Suppressor macrophage (primary cell): ENCODE measurements at regions not wholly inside any gene's neighbourhood (a gene's known extent, or its start where the extent isn't known, plus 50 kb on each side); places are given as distances from the start of the nearest gene placed in this dataset.
"Not testable (repeated sequence)": the region's sequence is repeated elsewhere in the genome, so short reads cannot be mapped to it uniquely, and the experiment has no call there.

Source experiments
- DNase-seq, 4 experiments: peaks; one replicate each; pipeline ENCODE4 v3.0.0-alpha.2; 2020 to 2022

DNA sequence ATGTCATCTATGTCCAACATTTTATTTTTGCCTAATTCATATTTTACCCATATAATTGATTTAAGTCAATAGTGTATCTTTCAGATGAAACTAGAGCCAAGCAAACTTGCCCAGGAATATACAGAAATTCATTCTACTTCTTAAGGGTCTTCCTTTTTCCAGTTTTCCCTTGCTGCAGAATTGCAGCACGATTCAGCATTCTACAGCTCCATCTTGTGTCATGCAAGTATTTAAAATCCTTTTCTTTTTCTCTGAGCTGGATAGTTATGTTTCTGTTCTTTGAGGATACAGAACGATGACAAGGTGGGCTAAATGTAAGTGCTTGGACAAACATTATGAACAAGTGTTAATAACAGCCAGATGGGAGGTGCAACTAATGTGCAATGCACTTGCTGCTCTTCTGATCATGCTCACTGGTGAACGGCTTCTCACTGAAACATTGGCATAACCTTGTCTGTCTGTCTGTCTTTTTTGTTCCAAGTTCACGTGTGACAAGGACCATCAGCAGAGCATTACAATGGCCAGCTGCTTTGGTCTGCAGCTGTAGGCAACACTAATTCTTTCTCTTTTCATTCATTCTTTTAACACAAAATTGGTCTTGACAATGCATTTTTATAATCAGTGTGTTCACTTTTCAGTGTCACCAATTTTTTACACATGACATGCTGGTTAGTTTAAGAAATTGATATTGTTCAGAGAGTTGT is 1821.7 kb downstream of the ARAP2 start:
- no peak for DNase-seq

DNA sequence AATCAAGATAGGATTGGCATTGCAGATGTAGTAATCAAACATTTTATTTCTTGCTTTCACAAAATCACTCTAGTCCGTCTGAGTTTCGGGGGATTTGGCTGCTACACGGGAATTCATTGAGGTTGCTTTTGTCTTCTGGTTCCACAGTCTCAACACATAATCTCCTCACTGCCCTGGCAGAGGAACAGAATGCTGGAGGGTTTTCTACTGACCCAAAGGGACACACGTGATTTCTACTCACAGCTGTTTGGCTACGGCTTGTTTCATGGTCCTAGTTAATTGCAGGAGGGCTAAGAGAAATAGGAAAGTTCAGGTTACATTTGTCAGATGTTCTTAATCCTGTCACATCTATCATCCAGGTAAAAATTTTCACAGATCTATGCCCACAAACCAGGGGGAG is 1811.6 kb downstream of the ARAP2 start:
- no peak for DNase-seq

DNA sequence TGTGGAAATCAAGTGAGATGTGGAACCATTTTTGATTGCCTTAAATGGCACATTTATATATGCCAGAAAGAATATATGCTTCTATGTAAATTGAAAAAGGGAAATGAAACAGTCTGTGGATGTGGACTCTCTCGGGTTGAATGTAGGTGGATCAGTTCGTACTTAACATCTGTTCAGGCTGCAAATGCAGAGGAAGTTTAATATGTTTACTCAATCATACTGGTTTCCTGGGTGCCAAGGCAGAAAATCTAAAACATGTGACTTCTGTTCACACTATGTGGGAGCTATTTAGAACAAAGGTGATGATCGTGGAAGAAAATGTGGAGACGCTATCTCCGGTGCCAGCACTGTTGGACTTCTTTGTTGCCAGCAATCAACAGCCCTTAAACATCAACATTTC is 1809.9 kb downstream of the ARAP2 start:
- DNase-seq = peak; percentile 0 to 48 (median 32)

- no peak for DNase-seq
Observed at GRCh38 chr4:34464196-34464595, 1780.1 kb downstream of the ARAP2 start.

- no peak for DNase-seq
Observed at GRCh38 chr4:34466411-34466810, 1777.9 kb downstream of the ARAP2 start.

DNA sequence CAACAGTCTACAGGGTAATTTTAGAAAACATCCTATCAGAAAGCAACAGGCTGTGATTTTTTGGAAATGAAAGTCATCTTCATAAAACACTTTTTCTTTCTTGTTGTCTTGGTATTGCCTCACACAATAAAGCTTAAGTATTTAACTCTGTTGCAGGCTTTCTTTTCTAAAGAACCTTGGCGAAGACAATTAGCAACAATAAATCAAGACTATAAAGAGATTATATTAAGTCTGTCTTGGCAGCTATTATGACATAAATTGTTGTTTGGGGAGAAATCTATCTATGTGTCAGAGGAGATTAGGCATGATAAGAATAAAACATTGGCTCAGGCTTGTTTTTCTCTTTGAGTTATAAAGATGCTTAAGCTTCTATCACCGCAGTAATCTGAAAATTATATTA is 1774.8 kb downstream of the ARAP2 start:
- DNase-seq = no peak

- DNase-seq = no peak
Observed at GRCh38 chr4:34485252-34485651, 1759.1 kb downstream of the ARAP2 start.

DNA sequence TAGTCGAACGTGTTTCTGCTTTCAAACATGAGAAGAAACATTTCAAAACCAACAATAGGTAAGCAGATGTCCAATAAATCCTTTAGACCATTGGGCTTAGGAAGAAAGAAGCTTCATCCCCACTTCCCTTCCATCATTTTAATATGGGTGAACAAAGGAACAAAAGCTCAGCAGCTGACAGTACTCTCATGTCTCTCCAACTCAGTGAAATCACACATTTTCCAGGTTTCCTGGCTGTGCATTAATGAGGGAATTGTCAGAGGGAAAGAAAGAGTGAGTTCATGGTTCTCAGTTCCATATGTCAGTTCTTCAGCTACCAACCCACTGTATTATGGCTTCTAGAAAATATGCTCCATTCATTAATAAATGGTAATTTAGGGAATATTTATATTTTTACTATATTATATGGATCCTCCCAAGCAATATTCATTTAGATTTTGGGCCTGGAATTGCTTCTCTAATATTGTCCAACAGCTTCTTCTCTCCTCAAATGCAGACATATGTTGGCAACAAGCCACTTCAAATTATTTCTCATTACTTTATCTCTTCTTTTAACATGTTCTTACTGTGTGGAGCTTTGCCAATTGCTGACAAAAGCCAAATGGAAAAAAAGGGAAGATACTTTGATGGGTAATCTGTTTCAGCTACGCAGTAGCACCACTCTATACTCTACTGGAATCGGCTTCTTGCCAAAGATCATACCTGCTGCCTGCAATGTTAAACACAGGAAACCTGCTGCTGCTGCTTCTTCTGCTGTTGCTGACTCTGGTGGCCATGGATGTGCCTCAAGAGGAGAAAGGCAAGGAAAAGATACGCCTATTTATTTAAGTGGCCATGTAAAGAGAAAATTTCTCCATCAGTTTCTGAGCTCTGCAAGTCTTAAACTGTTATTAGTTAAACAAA is 1757.6 kb downstream of the ARAP2 start:
- DNase-seq = no peak

- peak in 3 of 4 experiments; percentile 0 to 6 (median 6) for DNase-seq
Observed at GRCh38 chr4:34492414-34492813, 1751.9 kb downstream of the ARAP2 start.

- no peak for DNase-seq
Observed at GRCh38 chr4:34502086-34502485, 1742.2 kb downstream of the ARAP2 start.

- not testable (repeated sequence) for DNase-seq
Observed at GRCh38 chr4:34504731-34505130, 1739.6 kb downstream of the ARAP2 start.

DNA sequence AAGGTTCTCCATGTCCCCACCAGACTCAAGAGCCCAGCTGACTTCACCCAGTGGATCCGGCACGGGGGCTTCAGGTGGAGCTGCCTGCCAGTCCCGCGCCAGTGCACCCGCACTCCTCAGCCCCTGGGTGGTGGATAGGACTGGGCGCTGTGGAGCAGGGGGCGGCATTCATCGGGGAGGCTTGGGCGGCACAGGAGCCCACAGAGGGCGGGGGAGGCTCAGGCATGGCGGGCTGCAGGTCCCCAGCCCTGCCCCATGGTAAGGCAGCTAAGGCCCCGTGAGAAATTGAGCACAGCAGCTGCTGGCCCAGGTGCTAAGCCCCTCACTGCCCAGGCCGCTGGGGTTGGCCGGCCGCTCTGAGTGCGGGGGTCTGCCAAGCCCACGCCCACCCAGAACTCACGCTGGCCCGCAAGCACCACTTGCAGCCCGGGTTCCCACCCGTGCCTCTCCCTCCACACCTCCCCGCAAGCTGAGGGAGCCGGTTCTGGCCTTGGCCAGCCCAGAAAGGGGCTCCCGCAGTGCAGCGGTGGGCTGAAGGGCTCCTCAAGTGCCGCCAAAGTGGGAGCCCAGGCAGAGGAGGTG is 1737.7 kb downstream of the ARAP2 start:
- not testable (repeated sequence) for DNase-seq

DNA sequence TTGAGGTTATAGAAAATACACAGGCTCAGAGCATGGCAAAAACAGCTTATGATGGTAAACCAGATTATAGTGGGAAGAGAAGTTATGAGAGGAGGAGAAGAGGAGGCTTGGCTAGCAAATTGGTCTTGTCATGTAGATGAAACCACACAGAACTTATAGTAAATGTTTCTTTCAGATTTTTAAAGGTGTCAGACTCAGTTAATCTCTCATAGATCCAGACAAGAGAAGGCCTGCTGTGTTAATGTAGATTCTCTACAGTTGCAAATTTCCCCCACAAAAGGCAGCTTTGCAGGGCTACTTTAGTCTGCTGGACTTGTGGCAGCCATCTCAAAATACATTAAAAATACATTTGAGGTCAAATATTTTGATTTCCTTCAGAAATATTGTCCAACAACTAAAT is 1731.7 kb downstream of the ARAP2 start:
- no peak for DNase-seq

GRCh38 chr4:34516524-34516923 is 1727.8 kb downstream of the ARAP2 start:
- DNase-seq = no peak

DNA sequence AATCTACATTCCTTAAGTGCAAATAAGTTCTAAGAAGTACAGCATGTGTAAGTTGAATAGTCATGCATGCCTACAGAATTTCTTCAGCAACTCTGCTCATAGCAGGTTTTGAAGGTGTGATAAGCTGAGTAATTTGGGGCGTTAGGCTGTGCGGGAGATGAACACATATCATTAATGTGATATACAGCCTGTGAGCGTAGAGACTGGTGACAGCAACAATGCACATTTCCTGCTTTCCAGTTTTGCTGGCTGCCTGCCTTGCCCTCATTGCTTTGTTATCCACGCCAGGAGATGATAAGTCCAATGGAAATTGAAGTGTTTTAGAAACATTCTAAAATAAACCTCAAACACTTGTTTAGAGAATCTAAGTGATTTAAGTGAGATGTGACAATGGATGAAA is 1709.4 kb downstream of the ARAP2 start:
- no peak for DNase-seq

DNA sequence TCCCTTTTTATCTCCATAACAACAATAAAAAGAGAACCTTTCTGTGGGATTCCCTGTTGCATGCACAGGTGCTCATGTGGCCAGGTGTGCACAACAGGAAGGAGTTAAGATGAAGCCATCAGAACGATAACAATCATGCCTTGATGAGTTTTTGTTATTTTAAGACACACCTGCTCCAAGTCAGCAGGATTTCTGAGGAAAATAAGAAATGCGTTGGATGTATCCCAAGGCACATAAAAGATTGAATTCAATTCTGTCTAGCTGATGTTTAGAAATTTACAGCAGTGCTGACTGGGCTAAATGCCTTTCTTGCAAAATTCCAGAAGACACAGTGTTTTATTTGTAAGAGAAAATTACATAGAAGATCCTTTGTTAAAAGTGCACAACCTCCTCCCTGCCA is 1678.2 kb downstream of the ARAP2 start:
- DNase-seq = no peak

DNA sequence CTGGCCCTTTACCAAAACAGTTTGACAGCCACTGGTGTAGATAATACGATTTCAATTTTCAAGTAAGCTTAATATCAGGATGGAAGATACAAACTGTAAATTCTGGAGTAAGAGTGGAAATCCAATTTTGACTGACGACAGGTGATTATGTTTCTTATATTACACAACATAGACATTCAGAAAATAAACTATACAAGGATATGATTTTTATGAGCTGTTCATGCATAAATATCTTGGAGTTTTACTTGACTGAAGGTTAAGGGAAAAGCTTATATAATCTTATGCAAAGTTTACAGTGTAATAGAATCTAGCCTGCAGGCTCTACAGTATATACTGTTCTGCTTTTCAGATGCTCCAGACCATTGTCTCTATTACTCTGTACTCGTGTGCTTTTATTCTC is 1672.3 kb downstream of the ARAP2 start:
- no peak for DNase-seq

- DNase-seq = no peak
Observed at GRCh38 chr4:34615315-34615714, 1629.0 kb downstream of the ARAP2 start.

GRCh38 chr4:34619531-34620162 is 1624.7 kb downstream of the ARAP2 start:
- DNase-seq = no peak

DNA sequence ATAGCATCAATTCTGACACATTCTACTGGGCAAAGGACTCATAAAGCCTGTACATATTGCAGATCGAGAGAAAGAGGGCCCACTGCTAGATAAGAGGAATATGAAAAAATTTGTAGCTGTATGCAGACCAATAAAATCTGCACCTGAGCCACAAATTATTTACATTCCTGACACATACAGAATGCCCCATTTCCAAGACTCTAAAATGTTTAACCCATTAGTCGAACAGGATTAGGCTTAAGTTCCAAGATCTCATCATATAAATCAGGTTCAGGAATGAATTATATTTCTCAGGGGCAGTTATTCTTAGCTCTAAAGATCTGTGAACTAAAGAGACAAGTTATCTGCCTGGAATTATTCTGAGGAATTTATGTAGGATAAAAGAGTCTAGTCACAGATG is 1615.8 kb downstream of the ARAP2 start:
- no peak for DNase-seq

GRCh38 chr4:34629451-34629850 is 1614.9 kb downstream of the ARAP2 start:
- DNase-seq = no peak

DNA sequence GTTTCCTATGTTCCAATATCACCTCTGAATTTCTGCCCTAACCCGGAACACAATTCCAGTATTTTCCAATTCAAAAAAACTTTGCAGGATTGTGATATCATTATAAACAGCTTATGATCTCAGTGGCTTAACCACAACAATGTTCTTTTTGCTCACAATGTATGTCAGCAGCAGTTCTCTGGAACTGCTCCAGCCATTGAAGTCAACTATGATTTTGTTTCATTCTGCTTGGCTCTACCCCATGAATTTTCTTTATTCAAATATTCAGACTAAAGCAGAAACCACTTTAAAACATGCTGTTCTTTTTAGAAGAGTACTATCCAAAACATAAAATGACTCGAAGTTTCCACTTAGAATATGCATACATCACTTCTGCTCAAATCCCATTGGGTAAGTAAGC is 1611.1 kb downstream of the ARAP2 start:
- no peak for DNase-seq

- DNase-seq = no peak
Observed at GRCh38 chr4:34636623-34637022, 1607.7 kb downstream of the ARAP2 start.
